ENCODE measurements at regions not wholly inside any gene's neighbourhood (a gene's known extent, or its start where the extent isn't known, plus 50 kb on each side); places are given as distances from the start of the nearest gene placed in this dataset.

DNA sequence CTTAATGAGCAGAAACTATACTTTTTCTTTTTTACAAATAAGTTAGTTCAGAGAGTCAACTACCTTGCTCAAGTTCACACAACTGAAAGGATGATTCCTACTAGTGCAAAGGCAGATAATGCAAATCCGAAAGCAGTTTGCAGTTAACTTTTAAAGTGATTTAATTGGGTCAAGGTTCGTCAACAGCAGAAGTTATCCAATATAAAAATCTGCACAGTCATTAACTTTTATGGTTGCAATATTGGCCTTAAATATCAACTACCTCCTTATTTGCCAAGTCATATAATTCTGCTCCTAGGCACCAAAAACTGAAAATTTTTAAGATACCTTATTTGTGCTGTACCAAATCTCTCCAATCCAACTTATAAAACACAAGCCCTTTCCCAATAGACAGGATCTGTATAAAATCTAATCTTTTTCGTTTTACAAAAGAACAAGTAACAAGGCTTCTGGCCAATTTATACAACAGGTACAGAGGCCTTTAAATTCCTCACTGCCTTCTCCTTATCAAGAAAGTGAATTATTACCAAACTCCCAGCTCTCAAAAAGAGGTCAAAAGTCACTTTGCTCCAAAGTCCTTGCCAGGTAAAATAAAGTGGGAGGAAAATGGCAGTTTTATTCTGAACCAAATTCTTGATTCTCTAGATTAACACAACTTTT, 416.6 kb upstream of the NECTIN3 start:
- TF ChIP-seq, protein P1, sequence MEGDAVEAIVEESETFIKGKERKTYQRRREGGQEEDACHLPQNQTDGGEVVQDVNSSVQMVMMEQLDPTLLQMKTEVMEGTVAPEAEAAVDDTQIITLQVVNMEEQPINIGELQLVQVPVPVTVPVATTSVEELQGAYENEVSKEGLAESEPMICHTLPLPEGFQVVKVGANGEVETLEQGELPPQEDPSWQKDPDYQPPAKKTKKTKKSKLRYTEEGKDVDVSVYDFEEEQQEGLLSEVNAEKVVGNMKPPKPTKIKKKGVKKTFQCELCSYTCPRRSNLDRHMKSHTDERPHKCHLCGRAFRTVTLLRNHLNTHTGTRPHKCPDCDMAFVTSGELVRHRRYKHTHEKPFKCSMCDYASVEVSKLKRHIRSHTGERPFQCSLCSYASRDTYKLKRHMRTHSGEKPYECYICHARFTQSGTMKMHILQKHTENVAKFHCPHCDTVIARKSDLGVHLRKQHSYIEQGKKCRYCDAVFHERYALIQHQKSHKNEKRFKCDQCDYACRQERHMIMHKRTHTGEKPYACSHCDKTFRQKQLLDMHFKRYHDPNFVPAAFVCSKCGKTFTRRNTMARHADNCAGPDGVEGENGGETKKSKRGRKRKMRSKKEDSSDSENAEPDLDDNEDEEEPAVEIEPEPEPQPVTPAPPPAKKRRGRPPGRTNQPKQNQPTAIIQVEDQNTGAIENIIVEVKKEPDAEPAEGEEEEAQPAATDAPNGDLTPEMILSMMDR (IDR thresholded peaks at IDR 0.05; ENCODE audit: insufficient read depth, low read length), result no peak
- TF ChIP-seq POLR2AphosphoS5 (IDR thresholded peaks at IDR 0.05; ENCODE audit: low read depth) (no peak), SPI1 (IDR thresholded peaks at IDR 0.05; ENCODE audit: borderline replicate concordance, low read depth) (no peak), GABPA (IDR thresholded peaks at IDR 0.05; ENCODE audit: low read depth) (no peak)
- TF ChIP-seq, protein P2, sequence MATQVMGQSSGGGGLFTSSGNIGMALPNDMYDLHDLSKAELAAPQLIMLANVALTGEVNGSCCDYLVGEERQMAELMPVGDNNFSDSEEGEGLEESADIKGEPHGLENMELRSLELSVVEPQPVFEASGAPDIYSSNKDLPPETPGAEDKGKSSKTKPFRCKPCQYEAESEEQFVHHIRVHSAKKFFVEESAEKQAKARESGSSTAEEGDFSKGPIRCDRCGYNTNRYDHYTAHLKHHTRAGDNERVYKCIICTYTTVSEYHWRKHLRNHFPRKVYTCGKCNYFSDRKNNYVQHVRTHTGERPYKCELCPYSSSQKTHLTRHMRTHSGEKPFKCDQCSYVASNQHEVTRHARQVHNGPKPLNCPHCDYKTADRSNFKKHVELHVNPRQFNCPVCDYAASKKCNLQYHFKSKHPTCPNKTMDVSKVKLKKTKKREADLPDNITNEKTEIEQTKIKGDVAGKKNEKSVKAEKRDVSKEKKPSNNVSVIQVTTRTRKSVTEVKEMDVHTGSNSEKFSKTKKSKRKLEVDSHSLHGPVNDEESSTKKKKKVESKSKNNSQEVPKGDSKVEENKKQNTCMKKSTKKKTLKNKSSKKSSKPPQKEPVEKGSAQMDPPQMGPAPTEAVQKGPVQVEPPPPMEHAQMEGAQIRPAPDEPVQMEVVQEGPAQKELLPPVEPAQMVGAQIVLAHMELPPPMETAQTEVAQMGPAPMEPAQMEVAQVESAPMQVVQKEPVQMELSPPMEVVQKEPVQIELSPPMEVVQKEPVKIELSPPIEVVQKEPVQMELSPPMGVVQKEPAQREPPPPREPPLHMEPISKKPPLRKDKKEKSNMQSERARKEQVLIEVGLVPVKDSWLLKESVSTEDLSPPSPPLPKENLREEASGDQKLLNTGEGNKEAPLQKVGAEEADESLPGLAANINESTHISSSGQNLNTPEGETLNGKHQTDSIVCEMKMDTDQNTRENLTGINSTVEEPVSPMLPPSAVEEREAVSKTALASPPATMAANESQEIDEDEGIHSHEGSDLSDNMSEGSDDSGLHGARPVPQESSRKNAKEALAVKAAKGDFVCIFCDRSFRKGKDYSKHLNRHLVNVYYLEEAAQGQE (IDR thresholded peaks at IDR 0.05; ENCODE audit: insufficient replicate concordance, low read depth), result no peak
